GM12873 (cell line): ENCODE measurements at regions not wholly inside any gene's neighbourhood (a gene's known extent, or its start where the extent isn't known, plus 50 kb on each side); places are given as distances from the start of the nearest gene placed in this dataset.

Experiments
- CTCF ChIP-seq: IDR thresholded peaks from 2 replicates; pipeline ENCODE4 v1.5.1; 2012; ENCODE audit warnings: low read depth, mild to moderate bottlenecking, moderate library complexity, low read length, control low read depth; ENCODE audit not compliant: insufficient read depth; ENCODE audit errors: missing control alignments

- no peak for TF ChIP-seq CTCF
Observed at GRCh38 chr2:167900435-167901114, 346.8 kb downstream of the STK39 start.

GRCh38 chr2:167898340-167898739 is 349.1 kb downstream of the STK39 start:
- no peak for TF ChIP-seq CTCF

GRCh38 chr2:167891841-167892240 is 355.6 kb downstream of the STK39 start:
- no peak for TF ChIP-seq CTCF

- TF ChIP-seq CTCF: no peak
Observed at GRCh38 chr2:167890739-167891138, 356.7 kb downstream of the STK39 start.

GRCh38 chr2:167880415-167880814 is 367.0 kb downstream of the STK39 start:
- no peak for TF ChIP-seq CTCF

GRCh38 chr2:167875529-167875928 is 371.9 kb downstream of the STK39 start:
- no peak for TF ChIP-seq CTCF

GRCh38 chr2:167874812-167875211 is 372.6 kb downstream of the STK39 start:
- no peak for TF ChIP-seq CTCF
